ENCODE measurements at regions not wholly inside any gene's neighbourhood (a gene's known extent, or its start where the extent isn't known, plus 50 kb on each side); places are given as distances from the start of the nearest gene placed in this dataset.
A peak's percentile ranks its signal among the peaks of the same experiment; 100 is the strongest.
"Not testable (repeated sequence)": the region's sequence is repeated elsewhere in the genome, so short reads cannot be mapped to it uniquely, and the experiment has no call there.

GRCh38 chr18:8970843-8971242, 131.7 kb upstream of the NDUFV2 start:
- no peak for DNase-seq

- DNase-seq, result no peak
Observed at GRCh38 chr18:8972116-8972515, 130.4 kb upstream of the NDUFV2 start.

GRCh38 chr18:8974279-8974678, 128.2 kb upstream of the NDUFV2 start:
- DNase-seq, result no peak

- DNase-seq, result no peak
Observed at GRCh38 chr18:8974696-8975095, 127.8 kb upstream of the NDUFV2 start.

- DNase-seq, result no peak
Observed at GRCh38 chr18:8975624-8976023, 126.9 kb upstream of the NDUFV2 start.

- no peak for DNase-seq
Observed at GRCh38 chr18:8976606-8977005, 125.9 kb upstream of the NDUFV2 start.

- DNase-seq, result no peak
Observed at GRCh38 chr18:8977166-8977565, 125.3 kb upstream of the NDUFV2 start.

GRCh38 chr18:8977701-8978100, 124.8 kb upstream of the NDUFV2 start:
- no peak for DNase-seq

GRCh38 chr18:8978394-8978793, 124.1 kb upstream of the NDUFV2 start:
- DNase-seq, result no peak

- DNase-seq, result no peak
Observed at GRCh38 chr18:8979258-8979988, 123.1 kb upstream of the NDUFV2 start.

GRCh38 chr18:8980496-8980895, 122.0 kb upstream of the NDUFV2 start:
- no peak for DNase-seq

- no peak for DNase-seq
Observed at GRCh38 chr18:8980918-8981317, 121.6 kb upstream of the NDUFV2 start.

- DNase-seq, result no peak
Observed at GRCh38 chr18:8982416-8983183, 119.9 kb upstream of the NDUFV2 start.

GRCh38 chr18:8983195-8983594, 119.3 kb upstream of the NDUFV2 start:
- DNase-seq, result no peak

GRCh38 chr18:8984131-8984721, 118.3 kb upstream of the NDUFV2 start:
- no peak for DNase-seq

- no peak for DNase-seq
Observed at GRCh38 chr18:8987241-8987640, 115.3 kb upstream of the NDUFV2 start.

- DNase-seq, result peak; percentile 49
Observed at GRCh38 chr18:8988260-8988871, 114.1 kb upstream of the NDUFV2 start.

- no peak for DNase-seq
Observed at GRCh38 chr18:8989017-8989416, 113.5 kb upstream of the NDUFV2 start.

- no peak for DNase-seq
Observed at GRCh38 chr18:8989855-8990254, 112.6 kb upstream of the NDUFV2 start.

GRCh38 chr18:8990276-8991031, 112.0 kb upstream of the NDUFV2 start:
- DNase-seq, result no peak

- no peak for DNase-seq
Observed at GRCh38 chr18:8991155-8991554, 111.3 kb upstream of the NDUFV2 start.

GRCh38 chr18:8992500-8992899, 110.0 kb upstream of the NDUFV2 start:
- not testable (repeated sequence) for DNase-seq

- no peak for DNase-seq
Observed at GRCh38 chr18:8994603-8995002, 107.9 kb upstream of the NDUFV2 start.
